Common myeloid progenitor, CD34-positive (primary cell): ENCODE measurements at regions not wholly inside any gene's neighbourhood (a gene's known extent, or its start where the extent isn't known, plus 50 kb on each side); places are given as distances from the start of the nearest gene placed in this dataset.

ENCODE experiments used
- CTCF ChIA-PET: fragments of 350-600 bp; sonication (Branson Sonifier 250); formaldehyde crosslinking; loops from one replicate; lab custom pipeline; 2021; ENCODE audit warnings: antibody characterized with exemption; lab: Charles Lee
- POLR2A ChIA-PET: fragments of 350-600 bp; sonication (Branson Sonifier 250); formaldehyde crosslinking; loops from one replicate; lab custom pipeline; 2021; ENCODE audit warnings: antibody characterized with exemption; lab: Charles Lee
- DNase-seq, 3 donors: peaks; one replicate each; pipeline versions ENCODE4 v3.0.0 to v3.0.0-alpha.2; 2013
- H3K27ac ChIP-seq, 2 experiments: 1 replicate in 1 of 2; 2 replicates in 1 of 2; pipeline ENCODE4 v1.7.0; 2013; ENCODE audit warnings: inconsistent platforms in 2 of 2, low read length in 2 of 2, mild to moderate bottlenecking in 2 of 2, low read depth in 1 of 2, moderate library complexity in 1 of 2; ENCODE audit not compliant: severe bottlenecking in 2 of 2, insufficient read depth in 1 of 2, poor library complexity in 1 of 2
- H3K27me3 ChIP-seq, 5 experiments: replicated peaks in 2 of 5; 1 replicate in 3 of 5; 2 replicates in 2 of 5; pipeline versions ENCODE4 v1.6.1 to v1.7.0; 2013; ENCODE audit warnings: low read length in 4 of 5, mild to moderate bottlenecking in 2 of 5, moderate library complexity in 2 of 5, inconsistent platforms in 1 of 5; ENCODE audit not compliant: insufficient read depth in 5 of 5, control insufficient read depth in 4 of 5
- H3K36me3 ChIP-seq, 4 experiments: 1 replicate in 2 of 4; 2 replicates in 2 of 4; pipeline versions ENCODE4 v1.6.1 to v1.7.0; 2013; ENCODE audit warnings: low read length in 3 of 4, control low read depth in 1 of 4, mild to moderate bottlenecking in 1 of 4; ENCODE audit not compliant: control insufficient read depth in 4 of 4, insufficient read depth in 4 of 4
- H3K4me1 ChIP-seq, 4 experiments: 1 replicate in 3 of 4; 2 replicates in 1 of 4; pipeline versions ENCODE4 v1.6.1 to v1.7.1; 2013; ENCODE audit warnings: low read length in 3 of 4, mild to moderate bottlenecking in 3 of 4, control low read depth in 1 of 4, inconsistent platforms in 1 of 4, moderate library complexity in 1 of 4; ENCODE audit not compliant: control insufficient read depth in 4 of 4, insufficient read depth in 4 of 4; ENCODE audit errors: control extremely low read depth in 1 of 4
- H3K4me3 ChIP-seq, 7 experiments: 1 replicate in 4 of 7; 2 replicates in 3 of 7; pipeline versions ENCODE4 v1.5.1 to v1.7.0; 2013; ENCODE audit warnings: mild to moderate bottlenecking in 7 of 7, low read length in 6 of 7, moderate library complexity in 6 of 7, inconsistent platforms in 2 of 7, low read depth in 2 of 7, control low read depth in 1 of 7; ENCODE audit not compliant: insufficient read depth in 4 of 7, control insufficient read depth in 1 of 7; ENCODE audit errors: extremely low read depth in 1 of 7
- H3K9me3 ChIP-seq, 5 experiments: 1 replicate in 4 of 5; 2 replicates in 1 of 5; pipeline versions ENCODE4 v1.6.1 to v1.7.1; 2013; ENCODE audit warnings: low read length in 4 of 5, mild to moderate bottlenecking in 2 of 5, inconsistent platforms in 1 of 5, low read depth in 1 of 5, moderate library complexity in 1 of 5; ENCODE audit not compliant: control insufficient read depth in 4 of 5, insufficient read depth in 2 of 5; ENCODE audit errors: control extremely low read depth in 1 of 5
- WGBS: methylation state at CpG from one replicate; pipeline ENCODE4 v1.1.5; 2013; ENCODE audit not compliant: insufficient coverage; 5-methylcytosine and 5-hydroxymethylcytosine counted together

- ChIA-PET CTCF (no interaction called here), POLR2A (no interaction called here)
- H3K4me3 ChIP-seq: no peak overlapping the region
- WGBS: no CpG with 5 or more reads among the region's 5 CpGs
- H3K27ac ChIP-seq: no peak overlapping the region
- H3K27me3 ChIP-seq: peaks cover 0 to 3% (median 0%) of the 10 kb centered on the region in 5 experiments
- DNase-seq: no peak
- H3K4me1 ChIP-seq: no peaks in the 10 kb centered on the region
- H3K36me3 ChIP-seq: no peaks in the 10 kb centered on the region
- H3K9me3 ChIP-seq: peaks cover 0 to 2% (median 0%) of the 10 kb centered on the region in 5 experiments
Observed at GRCh38 chr14:96637521-96637920, 135.3 kb downstream of the PAPOLA start.

DNA sequence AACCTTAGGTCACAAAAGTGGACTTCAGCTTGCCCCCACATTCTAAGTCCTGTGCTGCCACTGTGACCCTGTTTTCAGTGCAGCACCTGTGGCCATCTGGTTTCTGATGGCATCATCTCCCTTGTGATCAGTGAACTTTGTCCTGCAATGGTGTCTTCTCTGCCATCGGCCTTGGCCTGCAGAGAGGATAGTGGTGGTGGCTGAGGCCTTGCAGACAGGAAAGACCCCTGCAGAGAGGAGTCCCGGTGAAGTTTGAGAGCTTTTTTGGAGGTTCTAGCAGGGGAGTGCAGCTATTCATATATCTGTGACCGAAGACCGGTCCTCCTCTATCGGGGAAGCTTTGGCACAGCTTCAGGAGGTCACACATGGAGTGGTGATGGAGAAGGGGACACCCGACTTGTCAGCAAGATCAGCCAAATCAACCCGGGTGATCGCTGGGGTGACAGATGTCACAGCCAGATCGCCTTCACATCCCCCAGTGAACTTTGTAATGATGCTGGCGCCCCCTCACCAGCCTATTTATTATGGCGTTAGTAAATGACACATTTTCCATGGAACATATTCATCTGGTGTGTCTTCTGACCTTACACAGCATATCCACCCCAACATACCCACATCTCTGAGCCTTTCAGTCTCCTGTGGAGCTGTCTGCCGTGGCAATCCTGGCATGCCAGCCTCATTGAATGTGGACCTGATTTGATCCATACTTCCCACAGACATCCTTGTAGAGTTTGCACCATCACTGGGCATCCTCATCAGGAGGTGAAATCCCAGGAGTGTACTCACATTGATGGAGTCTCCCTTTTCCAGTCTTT lies 136.1 kb downstream of the PAPOLA start:
- peaks cover 0 to 3% (median 0%) of the 10 kb centered on the region in 5 experiments for H3K27me3 ChIP-seq
- H3K36me3 ChIP-seq: no peaks in the 10 kb centered on the region
- H3K27ac ChIP-seq: no peak overlapping the region
- WGBS: 94% methylated on average over 7 of the region's 12 CpGs
- no peak for DNase-seq
- H3K9me3 ChIP-seq: peaks cover 0 to 2% (median 0%) of the 10 kb centered on the region in 5 experiments
- no peak overlapping the region for H3K4me3 ChIP-seq
- ChIA-PET CTCF (interaction anchor here (0.7 kb wide), 1 partner anchor 42 kb away, joined by 3 read pairs; no protein-coding TSS in a partner anchor), POLR2A (no interaction called here)
- no peaks in the 10 kb centered on the region for H3K4me1 ChIP-seq

GRCh38 chr14:96639550-96639949 lies 137.4 kb downstream of the PAPOLA start:
- H3K27ac ChIP-seq: no peak overlapping the region
- H3K4me3 ChIP-seq: no peak overlapping the region
- ChIA-PET CTCF (no interaction called here), POLR2A (no interaction called here)
- peaks cover 0 to 2% (median 0%) of the 10 kb centered on the region in 5 experiments for H3K9me3 ChIP-seq
- 98% methylated on average over 5 of the region's 8 CpGs for WGBS
- peaks cover 0 to 3% (median 0%) of the 10 kb centered on the region in 5 experiments for H3K27me3 ChIP-seq
- no peak for DNase-seq
- H3K4me1 ChIP-seq: no peaks in the 10 kb centered on the region
- H3K36me3 ChIP-seq: no peaks in the 10 kb centered on the region

DNA sequence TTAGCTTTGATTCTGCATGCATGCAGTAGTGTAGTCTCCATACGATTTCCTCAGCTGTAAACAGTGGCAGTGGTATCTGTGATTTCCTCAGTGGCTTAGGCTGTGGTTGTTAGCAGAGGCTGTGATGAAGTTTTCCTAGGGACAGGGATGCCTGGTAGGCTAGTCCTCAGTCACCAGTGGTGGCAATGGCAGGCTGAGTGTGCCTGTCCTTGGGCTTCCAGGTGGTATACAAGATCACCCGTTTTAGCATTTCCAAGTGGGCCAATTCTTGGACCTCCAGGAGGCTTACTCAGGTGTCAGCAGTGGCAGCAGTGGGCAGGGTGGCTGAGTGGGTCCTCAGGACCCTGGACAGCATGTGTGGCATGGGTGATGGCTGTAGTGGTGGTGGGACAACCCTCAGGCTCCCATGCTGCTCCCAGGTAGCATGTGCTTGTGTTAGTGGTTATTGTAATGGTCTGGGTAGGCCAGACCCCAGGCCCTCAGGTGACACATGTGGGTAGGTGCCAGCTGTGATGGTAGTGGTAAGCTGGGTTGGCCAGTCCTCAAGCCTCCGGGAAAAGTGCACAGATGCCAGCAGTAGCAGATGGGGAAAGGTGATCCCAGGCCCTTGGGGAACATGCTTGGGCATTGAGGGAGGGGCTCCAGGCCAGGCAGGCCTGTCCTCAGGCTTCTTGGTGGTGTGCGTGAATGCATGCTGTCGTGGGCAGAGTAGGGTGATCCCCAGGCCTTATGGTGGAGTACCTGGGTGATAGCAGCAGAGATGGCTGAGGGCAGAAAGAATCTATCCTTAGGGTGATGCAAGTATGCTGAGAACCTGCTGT lies 146.5 kb downstream of the PAPOLA start:
- 91% methylated on average over 3 of the region's 5 CpGs for WGBS
- ChIA-PET POLR2A (no interaction called here), CTCF (no interaction called here)
- Histone ChIP-seq H3K4me1 (no peaks in the 10 kb centered on the region), H3K9me3 (peaks cover 4 to 12% (median 5%) of the 10 kb centered on the region in 5 experiments), H3K27me3 (peaks cover 0 to 3% (median 0%) of the 10 kb centered on the region in 5 experiments), H3K36me3 (no peaks in the 10 kb centered on the region), H3K4me3 (no peak overlapping the region), H3K27ac (no peak overlapping the region)
- DNase-seq: no peak

- 93% methylated on average over 2 of the region's 2 CpGs for WGBS
- POLR2A ChIA-PET: no interaction called here
- peaks cover 0 to 3% (median 0%) of the 10 kb centered on the region in 5 experiments for H3K27me3 ChIP-seq
- H3K4me3 ChIP-seq: no peak overlapping the region
- CTCF ChIA-PET: no interaction called here
- peaks cover 4 to 12% (median 5%) of the 10 kb centered on the region in 5 experiments for H3K9me3 ChIP-seq
- H3K36me3 ChIP-seq: no peaks in the 10 kb centered on the region
- no peak overlapping the region for H3K27ac ChIP-seq
- no peak for DNase-seq
- no peaks in the 10 kb centered on the region for H3K4me1 ChIP-seq
Observed at GRCh38 chr14:96649327-96649601, 147.1 kb downstream of the PAPOLA start.

- peaks cover 0 to 3% (median 0%) of the 10 kb centered on the region in 5 experiments for H3K27me3 ChIP-seq
- peaks cover 3 to 13% (median 8%) of the 10 kb centered on the region in 5 experiments for H3K9me3 ChIP-seq
- H3K27ac ChIP-seq: no peak overlapping the region
- peaks cover 0 to under 1% (median 0%) of the 10 kb centered on the region in 4 experiments for H3K4me1 ChIP-seq
- ChIA-PET CTCF (no interaction called here), POLR2A (no interaction called here)
- 95% methylated on average over 3 of the region's 8 CpGs for whole genome bisulfite sequencing
- DNase-seq: no peak
- no peaks in the 10 kb centered on the region for H3K36me3 ChIP-seq
- H3K4me3 ChIP-seq: no peak overlapping the region
Observed at GRCh38 chr14:96653597-96653996, 143.6 kb upstream of the VRK1 start.

- no peak overlapping the region for H3K4me3 ChIP-seq
- WGBS: 98% methylated on average over 4 of the region's 4 CpGs
- H3K36me3 ChIP-seq: no peaks in the 10 kb centered on the region
- no peak for DNase-seq
- CTCF ChIA-PET: no interaction called here
- POLR2A ChIA-PET: no interaction called here
- H3K27me3 ChIP-seq: no peaks in the 10 kb centered on the region
- H3K4me1 ChIP-seq: peaks cover 0 to 8% (median 3%) of the 10 kb centered on the region in 4 experiments
- H3K27ac ChIP-seq: no peak overlapping the region
- peaks cover 3 to 13% (median 5%) of the 10 kb centered on the region in 5 experiments for H3K9me3 ChIP-seq
Observed at GRCh38 chr14:96658611-96659010, 138.6 kb upstream of the VRK1 start.
